HFFc6 (cell line): ENCODE measurements at regions not wholly inside any gene's neighbourhood (a gene's known extent, or its start where the extent isn't known, plus 50 kb on each side); places are given as distances from the start of the nearest gene placed in this dataset.

ENCODE experiments used
- DNase-seq: peaks from one replicate; pipeline ENCODE4 v3.0.0-alpha.2; 2018
- H3K27ac Mint-ChIP-seq: 2 replicates; pipeline ENCODE4 v1.8.0; 2020; ENCODE audit warnings: mild to moderate bottlenecking, mixed read lengths
- H3K27me3 Mint-ChIP-seq: 2 replicates; pipeline ENCODE4 v1.8.0; 2021; ENCODE audit warnings: mild to moderate bottlenecking, moderate library complexity, mixed read lengths; ENCODE audit not compliant: insufficient read depth
- H3K36me3 Mint-ChIP-seq: 2 replicates; pipeline ENCODE4 v1.8.0; 2021; ENCODE audit warnings: low read depth, mixed read lengths
- H3K4me1 Mint-ChIP-seq: 2 replicates; pipeline ENCODE4 v1.8.0; 2020; ENCODE audit warnings: low read depth, mixed read lengths
- H3K4me3 Mint-ChIP-seq: 2 replicates; pipeline ENCODE4 v1.8.0; 2020; ENCODE audit warnings: mild to moderate bottlenecking, moderate library complexity, mixed read lengths
- H3K9me3 Mint-ChIP-seq: 2 replicates; pipeline ENCODE4 v1.8.0; 2020; ENCODE audit warnings: mild to moderate bottlenecking, mixed read lengths
- TF ChIP-seq, protein P1 (sequence below): fragments of 200-600 bp; sonication (generic); IDR thresholded peaks from 2 replicates; pipeline ENCODE4 v1.5.0; 2021; ENCODE audit warnings: antibody characterized with exemption, mild to moderate bottlenecking

DNA sequence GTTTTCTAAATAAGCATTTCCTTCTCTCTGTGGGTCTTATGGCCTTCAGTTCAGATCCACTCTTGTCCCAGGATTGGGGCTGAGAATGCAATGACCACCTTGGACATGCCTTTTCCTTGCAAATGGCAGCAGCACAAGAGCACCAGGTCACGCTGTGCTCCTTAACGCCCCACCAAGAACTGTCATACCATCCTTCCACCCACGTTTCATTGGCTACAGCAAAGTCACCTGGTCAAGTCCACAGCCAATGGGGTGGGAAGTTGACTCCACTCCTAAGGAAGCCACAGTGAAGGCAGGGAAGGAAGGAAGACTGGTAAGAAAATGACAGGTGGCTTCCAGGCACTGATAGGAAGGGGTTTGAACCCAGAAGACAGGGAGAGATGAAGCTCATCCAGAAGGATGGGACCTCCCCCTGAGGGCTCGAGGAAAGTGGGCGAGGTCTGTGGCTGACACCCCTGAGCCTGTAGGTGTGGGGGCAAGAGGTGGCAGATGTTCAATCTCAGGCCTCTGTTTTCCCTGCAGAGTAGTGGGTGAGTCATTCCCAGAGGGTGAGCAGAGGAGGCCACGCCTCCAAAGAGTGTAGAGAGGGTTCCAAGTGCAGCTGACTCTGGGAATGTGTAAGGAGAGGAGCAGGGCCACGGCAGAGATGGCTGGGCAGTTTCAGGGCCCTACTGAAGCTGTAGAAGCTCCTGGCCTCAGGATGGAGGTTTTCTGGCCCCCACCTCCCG, 113.5 kb upstream of the VRK1 start:
- H3K27me3 Mint-ChIP-seq, result peaks cover 2% of the 10 kb centered on the region; the same call in 1 of the 2 replicates
- H3K36me3 Mint-ChIP-seq, result no peaks in the 10 kb centered on the region; the same call in 1 of the 2 replicates
- TF ChIP-seq, protein P1, sequence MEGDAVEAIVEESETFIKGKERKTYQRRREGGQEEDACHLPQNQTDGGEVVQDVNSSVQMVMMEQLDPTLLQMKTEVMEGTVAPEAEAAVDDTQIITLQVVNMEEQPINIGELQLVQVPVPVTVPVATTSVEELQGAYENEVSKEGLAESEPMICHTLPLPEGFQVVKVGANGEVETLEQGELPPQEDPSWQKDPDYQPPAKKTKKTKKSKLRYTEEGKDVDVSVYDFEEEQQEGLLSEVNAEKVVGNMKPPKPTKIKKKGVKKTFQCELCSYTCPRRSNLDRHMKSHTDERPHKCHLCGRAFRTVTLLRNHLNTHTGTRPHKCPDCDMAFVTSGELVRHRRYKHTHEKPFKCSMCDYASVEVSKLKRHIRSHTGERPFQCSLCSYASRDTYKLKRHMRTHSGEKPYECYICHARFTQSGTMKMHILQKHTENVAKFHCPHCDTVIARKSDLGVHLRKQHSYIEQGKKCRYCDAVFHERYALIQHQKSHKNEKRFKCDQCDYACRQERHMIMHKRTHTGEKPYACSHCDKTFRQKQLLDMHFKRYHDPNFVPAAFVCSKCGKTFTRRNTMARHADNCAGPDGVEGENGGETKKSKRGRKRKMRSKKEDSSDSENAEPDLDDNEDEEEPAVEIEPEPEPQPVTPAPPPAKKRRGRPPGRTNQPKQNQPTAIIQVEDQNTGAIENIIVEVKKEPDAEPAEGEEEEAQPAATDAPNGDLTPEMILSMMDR, result no peak
- H3K9me3 Mint-ChIP-seq, result peaks cover 17% of the 10 kb centered on the region; the same call in 1 of the 2 replicates
- DNase-seq, result no peak
- no peaks in the 10 kb centered on the region; the same call in 1 of the 2 replicates for H3K4me1 Mint-ChIP-seq
- H3K4me3 Mint-ChIP-seq, result no peak overlapping the region
- no peak overlapping the region for H3K27ac Mint-ChIP-seq

GRCh38 chr14:96686126-96686525, 111.1 kb upstream of the VRK1 start:
- Mint-ChIP-seq H3K27ac (no peak overlapping the region), H3K27me3 (peaks cover 6% of the 10 kb centered on the region), H3K4me1 (no peaks in the 10 kb centered on the region; the same call in 1 of the 2 replicates), H3K9me3 (peaks cover 12% of the 10 kb centered on the region; the same call in 1 of the 2 replicates), H3K4me3 (no peak overlapping the region), H3K36me3 (no peaks in the 10 kb centered on the region; the same call in 1 of the 2 replicates)
- TF ChIP-seq, protein P1, result no peak
- no peak for DNase-seq

- no peak overlapping the region for H3K4me3 Mint-ChIP-seq
- no peak for DNase-seq
- H3K27ac Mint-ChIP-seq, result no peak overlapping the region
- H3K4me1 Mint-ChIP-seq, result no peaks in the 10 kb centered on the region
- H3K36me3 Mint-ChIP-seq, result no peaks in the 10 kb centered on the region; the same call in 1 of the 2 replicates
- TF ChIP-seq, protein P1, result no peak
- peaks cover under 1% of the 10 kb centered on the region; the same call in 1 of the 2 replicates for H3K9me3 Mint-ChIP-seq
- peaks cover 6% of the 10 kb centered on the region for H3K27me3 Mint-ChIP-seq
Observed at GRCh38 chr14:96688629-96689028, 108.6 kb upstream of the VRK1 start.

- DNase-seq, result no peak
- no peaks in the 10 kb centered on the region for H3K4me1 Mint-ChIP-seq
- no peak overlapping the region for H3K4me3 Mint-ChIP-seq
- H3K27me3 Mint-ChIP-seq, result peaks cover 9% of the 10 kb centered on the region
- H3K36me3 Mint-ChIP-seq, result no peaks in the 10 kb centered on the region
- H3K27ac Mint-ChIP-seq, result no peak overlapping the region
- TF ChIP-seq, protein P1, result no peak
- no peaks in the 10 kb centered on the region; the same call in 1 of the 2 replicates for H3K9me3 Mint-ChIP-seq
Observed at GRCh38 chr14:96690713-96691383, 106.3 kb upstream of the VRK1 start.

GRCh38 chr14:96693252-96693820, 103.8 kb upstream of the VRK1 start:
- Mint-ChIP-seq H3K27me3 (peaks cover 7% of the 10 kb centered on the region), H3K36me3 (no peaks in the 10 kb centered on the region), H3K4me3 (no peak overlapping the region), H3K4me1 (no peaks in the 10 kb centered on the region), H3K9me3 (no peaks in the 10 kb centered on the region; the same call in 1 of the 2 replicates), H3K27ac (no peak overlapping the region)
- TF ChIP-seq, protein P1, result no peak
- no peak for DNase-seq
